ENCODE measurements at regions not wholly inside any gene's neighbourhood (a gene's known extent, or its start where the extent isn't known, plus 50 kb on each side); places are given as distances from the start of the nearest gene placed in this dataset.
A peak's percentile ranks its signal among the peaks of the same experiment; 100 is the strongest.
"Not testable (repeated sequence)": the region's sequence is repeated elsewhere in the genome, so short reads cannot be mapped to it uniquely, and the experiment has no call there.

GRCh38 chr4:1558205-1558604, 125.9 kb downstream of the FAM53A start:
- DNase-seq: no peak

DNA sequence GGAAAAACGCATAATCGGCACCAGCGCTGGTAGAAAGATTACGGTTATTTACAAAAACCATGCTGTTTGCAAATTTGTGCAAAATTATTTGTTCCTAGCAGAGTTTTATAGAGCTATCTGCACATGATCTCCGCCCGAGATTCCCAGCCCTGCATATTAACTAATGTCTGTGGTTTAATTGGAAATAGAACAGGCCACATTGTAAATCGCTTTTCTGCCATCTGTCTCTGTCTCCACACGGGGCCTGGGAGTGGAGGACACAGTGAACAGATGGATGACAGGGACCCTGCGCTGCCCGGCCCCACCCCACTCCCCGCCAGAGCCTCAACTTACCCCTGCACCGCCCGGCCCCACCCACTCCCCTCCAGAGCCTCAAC, 126.9 kb downstream of the FAM53A start:
- DNase-seq: no peak

DNA sequence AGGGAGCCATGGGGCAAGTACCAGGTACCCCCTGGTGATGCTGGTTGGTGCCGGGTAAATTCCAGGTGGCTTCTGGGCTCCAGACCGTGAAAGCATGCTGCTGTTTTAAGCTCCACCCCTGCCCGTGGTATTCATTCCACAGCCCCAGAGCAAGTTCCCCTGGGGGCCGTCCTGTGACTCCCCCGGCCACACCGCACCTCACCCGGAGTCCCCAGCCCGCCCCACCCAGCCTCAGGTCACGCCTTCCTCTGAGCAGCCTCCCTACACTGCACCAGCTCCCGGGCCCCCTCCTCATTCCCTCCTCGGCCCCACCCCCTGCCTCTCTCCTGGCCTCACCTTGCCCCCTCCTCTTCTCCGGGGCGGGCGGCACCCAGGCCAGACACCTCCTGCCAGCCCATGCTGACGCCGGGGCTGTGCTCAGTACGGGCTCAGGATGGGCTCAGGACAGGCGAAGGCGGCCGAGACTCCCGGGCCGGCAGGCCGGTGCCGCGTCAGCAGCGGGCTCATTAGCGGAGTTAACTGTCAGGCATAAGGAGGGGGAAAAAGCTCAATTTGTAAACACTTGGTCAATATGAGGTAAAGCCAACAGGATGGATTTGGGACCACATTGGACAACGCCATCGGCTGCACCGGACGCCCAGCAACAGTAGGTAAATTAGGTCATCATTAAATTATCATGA, 127.4 kb downstream of the FAM53A start:
- DNase-seq: no peak

- peak; percentile 78 for DNase-seq
These were observed 129.2 kb downstream of the FAM53A start for GRCh38 chr4:1554876-1555265.

- DNase-seq: no peak
These were observed 129.8 kb downstream of the FAM53A start for GRCh38 chr4:1554246-1554875.

DNA sequence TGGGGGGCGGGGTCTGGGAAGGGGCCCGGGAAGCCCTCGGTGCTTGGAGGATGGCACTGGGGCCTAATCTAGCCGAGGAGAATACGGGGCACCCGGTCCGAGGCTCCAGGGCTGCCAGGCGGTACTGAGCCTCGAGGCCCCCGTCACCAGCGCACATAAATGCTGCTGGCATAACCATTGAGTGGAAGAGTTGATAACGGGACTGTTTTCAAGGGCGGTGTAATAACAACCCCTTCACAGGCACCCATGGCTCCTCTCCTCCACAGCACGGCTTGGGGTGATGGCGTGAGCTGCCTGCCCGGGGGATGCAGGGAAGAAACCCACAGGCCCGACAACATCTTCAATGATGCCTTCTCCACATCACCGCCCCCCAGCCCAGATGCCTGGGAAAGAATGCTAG, 130.7 kb downstream of the FAM53A start:
- DNase-seq: no peak

- no peak for DNase-seq
These were observed 131.7 kb downstream of the FAM53A start for GRCh38 chr4:1552451-1552850.

DNA sequence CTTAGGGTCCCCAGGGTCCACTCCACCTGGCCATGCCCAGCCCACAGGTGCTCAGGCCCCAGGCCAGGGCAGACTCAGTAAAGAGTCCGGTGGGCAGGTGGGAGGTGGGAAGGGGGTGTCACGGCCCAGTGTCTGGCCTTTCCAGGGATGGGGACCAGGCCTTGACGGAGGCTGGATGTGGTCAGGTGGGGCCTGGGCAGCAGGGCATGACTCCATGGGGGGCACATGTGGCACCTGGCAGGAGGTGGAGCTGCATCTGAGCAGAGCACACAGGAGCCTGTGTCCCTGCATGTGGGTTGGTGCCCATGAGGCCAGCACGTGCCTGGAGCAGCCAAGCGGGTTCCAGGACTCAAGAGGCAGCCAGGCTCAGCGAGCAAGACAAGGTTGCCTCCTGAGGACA, 132.9 kb downstream of the FAM53A start:
- DNase-seq: no peak

DNA sequence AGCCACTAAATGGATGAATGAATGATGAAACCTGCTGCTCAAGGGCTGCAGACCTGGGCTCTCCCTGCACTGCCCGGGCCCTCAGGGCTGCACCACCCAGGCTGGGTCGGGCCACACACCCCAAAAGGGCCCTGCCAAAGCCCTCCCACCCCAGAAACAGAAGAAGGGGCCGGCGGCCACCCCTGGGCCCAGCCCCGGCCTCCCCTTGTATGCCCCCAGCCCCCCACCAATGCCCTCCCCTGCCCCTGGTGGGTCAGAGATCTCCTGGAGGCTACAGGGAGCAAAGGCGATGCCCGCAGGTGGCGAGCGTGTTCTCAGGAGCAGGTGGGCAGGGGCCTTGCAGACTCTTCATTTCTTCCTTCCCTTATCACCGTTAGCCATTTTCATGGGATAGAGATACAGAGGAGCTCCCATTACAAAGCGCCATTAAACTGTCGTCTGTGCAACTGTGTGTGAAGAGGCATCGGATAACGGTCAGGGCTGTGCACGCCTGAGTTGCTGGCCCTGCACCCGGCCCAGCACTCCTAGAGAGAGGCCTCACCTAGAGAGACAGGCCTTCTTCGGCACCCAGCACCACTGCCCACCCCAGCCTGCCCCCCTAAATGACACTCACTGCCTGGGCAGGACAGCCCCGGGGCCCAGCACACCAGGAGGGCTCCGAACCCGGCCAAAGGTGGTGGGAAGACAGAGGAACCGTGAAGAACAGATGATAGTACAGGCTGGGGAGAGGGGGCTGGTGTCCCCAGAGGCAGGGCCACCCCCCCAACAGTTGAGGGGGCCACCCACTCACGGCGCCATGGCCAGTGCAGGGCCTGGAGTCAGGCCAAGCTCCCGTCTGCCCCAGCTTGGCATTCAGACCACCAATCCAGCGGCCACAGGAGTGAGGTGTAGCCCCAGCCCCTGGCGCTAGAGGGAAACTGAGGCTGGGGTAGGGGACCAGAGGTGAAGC, 133.7 kb downstream of the FAM53A start:
- DNase-seq: no peak

GRCh38 chr4:1549638-1550035, 134.5 kb downstream of the FAM53A start:
- no peak for DNase-seq

DNA sequence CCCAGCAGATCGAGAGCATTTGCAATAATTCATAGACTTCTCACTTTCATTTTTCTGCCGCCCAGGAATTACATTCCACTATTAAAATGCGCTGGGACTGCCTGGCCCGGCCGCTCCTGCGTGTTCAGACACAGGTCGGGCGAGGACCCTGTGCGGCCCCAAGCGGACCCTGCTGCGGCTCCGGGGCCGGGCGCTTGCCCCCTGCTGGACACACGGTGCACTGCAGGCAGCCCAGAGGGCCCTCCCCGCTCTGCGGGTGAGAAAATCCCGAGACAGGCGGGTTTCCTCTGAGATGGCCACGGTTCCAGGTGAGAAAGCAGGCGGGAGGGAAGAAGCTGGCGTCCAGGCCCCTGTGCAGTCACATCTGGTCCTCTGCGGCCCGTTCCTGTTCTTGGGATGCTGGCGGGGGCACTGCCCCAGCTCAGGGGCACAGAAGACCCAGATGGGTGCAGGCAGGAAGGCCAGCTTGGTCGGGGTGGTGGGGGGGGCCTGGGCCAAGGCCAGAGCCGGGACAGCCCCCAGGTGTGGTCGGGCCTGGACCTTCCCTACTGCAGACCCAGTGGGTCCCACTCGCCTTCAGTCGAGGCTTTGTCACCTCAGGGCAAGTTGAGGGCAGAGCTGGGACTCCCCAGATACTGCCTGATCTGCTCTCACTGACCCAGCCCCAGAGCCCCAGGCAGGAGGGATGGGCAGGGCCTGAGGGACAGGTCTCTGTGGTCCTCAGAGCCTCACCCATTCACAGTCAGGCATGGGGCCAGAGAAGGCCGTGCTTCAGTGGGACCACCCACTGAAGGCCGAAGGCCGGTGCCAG, 135.1 kb downstream of the FAM53A start:
- DNase-seq: not testable (repeated sequence)

DNA sequence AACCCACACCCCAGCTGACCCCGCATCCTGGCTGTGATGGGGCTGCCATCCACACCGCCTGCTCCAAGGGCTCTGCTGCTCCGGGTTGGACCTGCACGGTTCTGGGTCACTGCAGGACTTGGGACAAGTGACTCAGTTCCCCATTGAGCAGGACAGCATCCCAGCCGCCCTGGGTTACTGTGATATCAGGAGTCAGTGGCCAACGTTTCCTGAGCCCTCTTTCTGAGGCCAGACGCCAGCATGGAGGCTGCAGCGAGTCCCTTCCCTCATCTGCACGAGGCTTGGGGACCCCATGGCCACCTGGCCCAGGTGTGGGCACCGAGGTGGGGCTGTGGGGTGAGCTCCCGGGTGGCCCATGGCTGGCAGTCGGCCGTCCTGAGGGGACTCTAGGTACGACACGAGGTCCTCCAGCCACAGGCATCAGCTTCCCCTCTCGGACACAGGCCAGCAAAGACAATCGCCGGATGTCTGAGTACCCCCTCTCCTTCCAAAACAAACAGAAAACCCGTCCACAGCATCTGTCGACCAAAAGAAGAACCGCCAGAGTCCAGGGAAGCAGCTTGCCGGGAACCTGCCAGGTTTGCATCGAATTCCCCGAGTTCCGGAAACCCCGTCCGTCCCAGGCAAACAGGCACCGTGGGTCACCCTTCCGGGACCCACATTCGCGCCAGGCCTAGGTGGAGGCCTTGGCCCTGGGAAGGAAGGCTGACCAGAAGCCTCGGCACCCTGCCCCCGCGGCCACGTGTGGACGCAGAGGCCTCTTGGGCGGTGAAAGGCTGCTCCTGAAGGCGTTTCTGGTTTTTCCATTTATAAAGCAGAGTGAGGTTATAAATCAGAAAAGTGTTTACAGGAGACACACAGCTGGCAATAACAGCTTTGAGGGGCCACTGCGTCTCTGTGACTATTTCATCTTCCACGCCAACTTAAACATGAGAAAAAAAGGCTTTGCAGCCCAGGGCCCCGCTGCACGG, 136.0 kb downstream of the FAM53A start:
- DNase-seq: no peak

- no peak for DNase-seq
These were observed 136.8 kb downstream of the FAM53A start for GRCh38 chr4:1547131-1547855.

DNA sequence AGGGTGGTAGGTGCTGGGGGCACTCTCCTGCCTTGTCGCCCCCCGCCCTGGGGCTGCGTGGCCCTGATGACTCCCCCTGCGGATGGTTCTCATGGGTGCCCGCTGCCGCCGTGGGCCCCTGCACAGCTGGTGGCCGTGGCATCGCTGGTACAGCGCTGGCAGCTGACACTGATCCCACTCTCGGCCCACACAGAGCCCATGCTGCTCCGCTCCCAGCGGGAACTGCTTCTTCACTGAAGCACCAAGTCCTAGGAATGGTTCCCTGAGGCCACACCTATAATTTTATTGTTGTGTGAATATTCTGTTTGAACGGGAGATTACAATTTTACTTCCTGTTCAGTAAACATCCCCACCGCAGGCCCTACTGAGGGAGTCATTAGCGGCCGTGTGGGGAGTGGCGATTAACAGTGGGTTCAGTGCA, 138.6 kb upstream of the NKX1-1 start:
- DNase-seq: no peak

DNA sequence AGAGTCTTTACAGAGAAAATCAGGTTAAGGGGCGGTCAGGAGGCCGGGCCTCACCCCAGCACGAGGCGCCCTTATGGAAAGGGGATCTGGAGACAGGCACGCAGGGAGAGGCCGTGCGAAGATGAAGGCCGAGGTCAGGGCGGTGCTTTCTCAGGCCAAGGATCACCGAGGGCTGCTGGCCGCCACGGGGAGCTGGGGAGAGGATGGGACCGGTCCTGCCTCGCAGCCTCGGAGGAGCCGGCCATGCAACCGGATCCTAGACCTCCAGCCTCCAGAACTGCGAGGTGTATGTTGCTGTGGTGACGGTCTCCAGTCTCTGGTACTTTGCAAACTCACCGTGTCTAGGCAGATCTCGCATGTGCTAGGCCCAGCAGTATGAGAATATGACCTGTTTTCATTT, 138.2 kb upstream of the NKX1-1 start:
- DNase-seq: not testable (repeated sequence)

- DNase-seq: no peak
These were observed 137.7 kb upstream of the NKX1-1 start for GRCh38 chr4:1543976-1544375.

DNA sequence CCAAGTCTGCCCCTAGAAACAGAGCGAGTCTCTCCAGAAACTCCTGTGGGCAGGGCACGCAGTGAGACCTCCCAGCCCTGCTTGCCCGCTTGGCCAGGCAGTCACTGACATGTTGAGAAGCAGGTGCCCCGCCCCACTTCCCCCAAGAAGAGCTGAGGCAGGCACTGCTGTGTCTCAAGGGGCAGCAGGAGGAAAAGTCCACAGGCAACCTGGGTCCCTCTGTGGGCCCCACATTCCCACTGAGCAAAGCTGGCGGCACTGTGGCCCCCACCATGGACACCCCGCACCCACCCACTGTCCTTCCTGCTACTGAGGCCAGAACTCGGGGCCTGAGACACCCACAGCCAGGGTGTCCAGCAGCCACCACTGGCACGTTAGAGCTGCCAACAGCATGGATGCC, 137.3 kb upstream of the NKX1-1 start:
- DNase-seq: no peak

DNA sequence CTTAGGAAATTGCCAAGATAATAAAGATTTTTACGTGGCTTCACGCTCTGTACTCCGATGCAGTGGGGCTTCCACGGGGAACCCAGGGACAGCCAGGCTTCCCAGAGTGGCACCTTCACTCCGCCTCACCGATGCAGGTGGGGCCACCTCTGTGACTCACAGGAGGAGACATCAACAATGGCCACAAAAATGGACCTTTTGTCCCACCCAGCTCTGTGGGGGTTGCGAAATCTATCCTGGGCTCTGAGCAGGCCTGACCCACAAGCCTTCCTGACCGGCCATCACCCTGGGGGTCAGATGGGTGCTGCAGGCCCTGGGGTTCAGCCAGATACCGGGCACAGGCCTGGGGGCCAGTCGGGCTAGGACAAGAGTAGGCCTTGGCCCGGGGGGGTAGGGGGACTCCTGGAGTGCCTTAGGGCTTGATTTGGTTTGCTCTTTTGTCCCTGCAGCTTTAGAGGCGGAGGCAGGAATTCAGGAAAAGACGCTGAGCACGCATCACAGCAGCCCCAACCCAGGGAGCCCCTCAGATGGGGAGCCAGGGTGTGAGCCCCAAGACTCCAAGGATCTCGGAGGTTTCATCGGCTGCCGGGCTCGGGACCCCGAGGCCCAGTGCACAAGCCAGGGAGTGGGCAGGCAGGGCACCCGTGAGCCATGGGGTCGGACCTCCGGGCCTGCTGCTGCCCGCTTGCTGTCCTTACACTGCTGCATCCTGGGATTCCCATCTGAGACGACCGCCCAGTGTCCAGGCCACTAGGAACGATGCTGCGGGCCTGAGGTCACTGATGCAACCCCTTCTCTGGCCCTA, 136.5 kb upstream of the NKX1-1 start:
- no peak for DNase-seq

DNA sequence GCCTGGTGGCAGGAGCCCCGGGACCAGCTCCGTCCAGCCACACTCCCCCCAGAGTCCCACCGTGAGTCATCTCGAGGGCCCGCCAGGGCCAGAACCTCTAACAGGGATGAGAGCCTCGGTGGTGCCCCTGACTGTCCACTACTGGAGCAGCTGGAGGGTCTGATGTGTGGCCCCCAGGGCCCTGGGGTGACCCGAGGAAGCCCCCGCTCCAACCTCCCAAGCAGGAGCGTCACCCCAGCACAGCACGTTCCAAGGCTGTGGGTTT, 135.9 kb upstream of the NKX1-1 start:
- DNase-seq: no peak

GRCh38 chr4:1541449-1542225, 135.4 kb upstream of the NKX1-1 start:
- DNase-seq: no peak
